Neuronal stem cell (in vitro differentiated cells): ENCODE measurements at regions not wholly inside any gene's neighbourhood (a gene's known extent, or its start where the extent isn't known, plus 50 kb on each side); places are given as distances from the start of the nearest gene placed in this dataset.

Experiments
- DNase-seq: peaks from one replicate; pipeline ENCODE4 v3.0.0-alpha.2; 2013; ENCODE audit warnings: low spot score
- H2AFZ ChIP-seq: one replicate; pipeline ENCODE4 v1.6.1; 2013; ENCODE audit warnings: mild to moderate bottlenecking, low read length, inconsistent platforms
- H2AK5ac ChIP-seq: 2 replicates; pipeline ENCODE4 v1.6.1; 2013; ENCODE audit warnings: low read depth, mild to moderate bottlenecking, inconsistent platforms, low read length, moderate library complexity, mixed read lengths
- H2BK120ac ChIP-seq: 2 replicates; pipeline ENCODE4 v1.6.1; 2013; ENCODE audit warnings: low read depth, mild to moderate bottlenecking, inconsistent platforms, low read length, moderate library complexity, mixed read lengths
- H2BK12ac ChIP-seq: one replicate; pipeline ENCODE4 v1.6.1; 2013; ENCODE audit warnings: low read length, inconsistent platforms
- H2BK15ac ChIP-seq: 2 replicates; pipeline ENCODE4 v1.6.1; 2013; ENCODE audit warnings: mild to moderate bottlenecking, low read length, inconsistent platforms, mixed read lengths
- H2BK5ac ChIP-seq: one replicate; pipeline ENCODE4 v1.6.1; 2013; ENCODE audit warnings: inconsistent platforms, mild to moderate bottlenecking, low read length, moderate library complexity
- H3K14ac ChIP-seq: one replicate; pipeline ENCODE4 v1.6.1; 2013; ENCODE audit warnings: low read length, inconsistent platforms
- H3K18ac ChIP-seq: 2 replicates; pipeline ENCODE4 v1.6.1; 2013; ENCODE audit warnings: low read length, inconsistent platforms
- H3K23ac ChIP-seq: 2 replicates; pipeline ENCODE4 v1.6.1; 2013; ENCODE audit warnings: low read depth, mild to moderate bottlenecking, mixed read lengths, low read length, inconsistent platforms; ENCODE audit not compliant: poor library complexity
- H3K27ac ChIP-seq: replicated peaks from 3 replicates; pipeline ENCODE4 v1.5.1; 2013; ENCODE audit warnings: low read length, inconsistent platforms
- H3K27me3 ChIP-seq, 3 experiments: 2 replicates each; pipeline ENCODE4 v1.6.1; 2013; ENCODE audit warnings: low read length in 3 of 3, mild to moderate bottlenecking in 2 of 3, inconsistent platforms in 1 of 3, low read depth in 1 of 3, mixed read lengths in 1 of 3, moderate library complexity in 1 of 3; ENCODE audit not compliant: control insufficient read depth in 3 of 3, insufficient read depth in 3 of 3
- H3K36me3 ChIP-seq, 2 donors: replicated peaks in 1 of 2; 2 replicates each; pipeline ENCODE4 v1.6.1; 2013; ENCODE audit warnings: low read length in 2 of 2; ENCODE audit not compliant: control insufficient read depth in 2 of 2, insufficient read depth in 2 of 2
- H3K4ac ChIP-seq: 2 replicates; pipeline ENCODE4 v1.6.1; 2013; ENCODE audit warnings: inconsistent platforms, mild to moderate bottlenecking, low read length, moderate library complexity
- H3K4me1 ChIP-seq, 2 donors: 1 replicate in 1 of 2; 2 replicates in 1 of 2; pipeline ENCODE4 v1.6.1; 2013; ENCODE audit warnings: low read length in 2 of 2, low read depth in 1 of 2; ENCODE audit not compliant: control insufficient read depth in 2 of 2, insufficient read depth in 1 of 2
- H3K4me2 ChIP-seq: one replicate; pipeline ENCODE4 v1.6.1; 2013; ENCODE audit warnings: mild to moderate bottlenecking, low read length, inconsistent platforms; ENCODE audit not compliant: insufficient read depth, poor library complexity, severe bottlenecking
- H3K4me3 ChIP-seq, 2 donors: 2 replicates each; pipeline ENCODE4 v1.5.1; 2013; ENCODE audit warnings: low read length in 2 of 2, mild to moderate bottlenecking in 2 of 2, inconsistent platforms in 1 of 2, moderate library complexity in 1 of 2
- H3K79me1 ChIP-seq: one replicate; pipeline ENCODE4 v1.6.1; 2013; ENCODE audit warnings: low read depth, mild to moderate bottlenecking, inconsistent platforms, low read length, moderate library complexity
- H3K9ac ChIP-seq: one replicate; pipeline ENCODE4 v1.6.1; 2013; ENCODE audit warnings: mild to moderate bottlenecking, low read depth, low read length, inconsistent platforms; ENCODE audit not compliant: poor library complexity
- H3K9me3 ChIP-seq, 2 donors: replicated peaks in 1 of 2; 2 replicates each; pipeline versions ENCODE3 to v1.6.1; 2013; ENCODE audit warnings: low read length in 2 of 2, mild to moderate bottlenecking in 2 of 2, inconsistent platforms in 1 of 2, low read depth in 1 of 2, mixed read lengths in 1 of 2, moderate library complexity in 1 of 2; ENCODE audit not compliant: control insufficient read depth in 2 of 2, insufficient read depth in 1 of 2
- H4K8ac ChIP-seq: one replicate; pipeline ENCODE4 v1.6.1; 2013; ENCODE audit warnings: low read depth, mild to moderate bottlenecking, inconsistent platforms, low read length, moderate library complexity
- H4K91ac ChIP-seq: one replicate; pipeline ENCODE4 v1.6.1; 2013; ENCODE audit warnings: low read length, low read depth, mild to moderate bottlenecking, inconsistent platforms; ENCODE audit not compliant: poor library complexity
- WGBS, 2 donors: extraction: QIAGEN DNeasy Blood & Tissue Kit; methylation state at CpG; one replicate each; pipeline ENCODE4 v1.1.7; 2013; ENCODE audit warnings: missing lambda C conversion rate in 2 of 2, mixed read lengths in 1 of 2; ENCODE audit not compliant: insufficient read length in 2 of 2, insufficient replicate concordance in 1 of 2; ENCODE audit errors: extremely low coverage in 2 of 2; 5-methylcytosine and 5-hydroxymethylcytosine counted together

- H3K23ac ChIP-seq: no peak overlapping the region
- peaks cover 0 to 3% of the 10 kb centered on the region in 2 donors for H3K9me3 ChIP-seq
- no peaks in the 10 kb centered on the region for H3K79me1 ChIP-seq
- no peak overlapping the region for H3K27ac ChIP-seq
- H3K18ac ChIP-seq: no peak overlapping the region
- no peak overlapping the region for H3K14ac ChIP-seq
- H4K91ac ChIP-seq: no peak overlapping the region
- H4K8ac ChIP-seq: no peak overlapping the region
- no peak for DNase-seq
- no CpG with 5 or more reads among the region's 4 CpGs for WGBS, 2 donors
- no peak overlapping the region for H2BK5ac ChIP-seq
- no peaks in the 10 kb centered on the region for H3K36me3 ChIP-seq
- no peaks in the 10 kb centered on the region for H3K27me3 ChIP-seq
- H2BK120ac ChIP-seq: peak overlapping the region; percentile 4
- no peak overlapping the region for H3K9ac ChIP-seq
- H2BK12ac ChIP-seq: no peak overlapping the region
- no peak overlapping the region for H2BK15ac ChIP-seq
- H3K4me3 ChIP-seq: no peak overlapping the region
- no peak overlapping the region for H3K4me2 ChIP-seq
- H2AFZ ChIP-seq: no peak overlapping the region
- no peak overlapping the region for H3K4ac ChIP-seq
- H3K4me1 ChIP-seq: peaks cover 0 to 17% of the 10 kb centered on the region in 2 donors
- no peak overlapping the region for H2AK5ac ChIP-seq
These were observed 53.3 kb upstream of the CXCR4 start for GRCh38 chr2:136171223-136171622.

- H3K4ac ChIP-seq: no peak overlapping the region
- no peaks in the 10 kb centered on the region for H3K36me3 ChIP-seq
- no peak overlapping the region for H2BK120ac ChIP-seq
- no peaks in the 10 kb centered on the region for H3K79me1 ChIP-seq
- peak overlapping the region; percentile 12 for H2AFZ ChIP-seq
- no peak overlapping the region for H3K4me3 ChIP-seq
- peaks cover 0 to 23% of the 10 kb centered on the region in 2 donors for H3K4me1 ChIP-seq
- H3K14ac ChIP-seq: no peak overlapping the region
- peak overlapping the region; percentile 0 for H3K27ac ChIP-seq
- no peak overlapping the region for H2BK5ac ChIP-seq
- no peak overlapping the region for H2BK12ac ChIP-seq
- no peak overlapping the region for H2AK5ac ChIP-seq
- peaks cover 0 to 1% of the 10 kb centered on the region in 2 donors for H3K9me3 ChIP-seq
- no peak overlapping the region for H3K9ac ChIP-seq
- no peaks in the 10 kb centered on the region for H3K27me3 ChIP-seq
- no peak overlapping the region for H3K23ac ChIP-seq
- no peak overlapping the region for H4K8ac ChIP-seq
- no peak overlapping the region for H3K18ac ChIP-seq
- no peak overlapping the region for H4K91ac ChIP-seq
- WGBS, 2 donors: no CpG with 5 or more reads among the region's 5 CpGs
- H2BK15ac ChIP-seq: no peak overlapping the region
- H3K4me2 ChIP-seq: no peak overlapping the region
- peak; percentile 21 for DNase-seq
These were observed 50.8 kb upstream of the CXCR4 start for GRCh38 chr2:136168720-136169119.

DNA sequence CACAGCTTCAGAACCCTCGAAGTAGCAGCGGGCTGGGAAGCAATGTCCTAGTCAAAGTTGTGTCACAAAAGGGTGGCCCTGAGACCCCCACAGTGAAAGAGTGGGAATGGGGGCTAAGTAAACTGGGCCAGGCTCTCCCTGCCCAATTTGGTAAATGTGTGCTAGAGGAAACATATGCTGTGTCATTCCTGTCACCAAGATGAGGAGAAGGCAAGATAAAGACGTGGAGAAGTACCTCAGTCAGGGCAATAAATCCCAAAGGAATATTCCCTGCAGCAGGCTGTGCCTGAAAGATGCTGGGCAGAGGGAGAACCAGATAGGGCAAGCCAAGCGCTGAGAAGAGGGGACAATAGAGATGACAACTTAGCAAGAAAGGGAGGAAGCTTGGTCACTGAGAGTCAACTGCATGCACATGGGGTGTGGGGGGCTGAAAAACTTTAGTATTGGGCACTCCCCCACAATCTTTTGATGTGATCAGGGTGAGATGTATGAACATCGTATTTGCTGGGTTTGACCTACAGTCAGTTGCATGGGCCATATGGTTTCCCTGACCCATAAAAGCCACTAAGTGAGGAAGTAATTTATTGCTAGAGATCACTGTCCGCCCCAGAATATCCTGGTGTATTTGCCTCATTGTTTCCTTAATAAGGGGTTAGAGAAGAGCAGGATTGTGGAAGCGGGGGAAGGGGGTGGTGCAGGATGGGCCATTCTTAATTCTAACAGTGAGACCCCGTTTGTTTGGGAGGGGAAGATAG lies 49.9 kb upstream of the CXCR4 start:
- Histone ChIP-seq H3K14ac (no peak overlapping the region), H2BK15ac (no peak overlapping the region), H2BK5ac (no peak overlapping the region), H2BK120ac (no peak overlapping the region), H4K8ac (no peak overlapping the region), H3K9ac (no peak overlapping the region), H3K4ac (no peak overlapping the region), H3K4me3 (no peak overlapping the region), H2AK5ac (no peak overlapping the region), H3K9me3 (no peaks in the 10 kb centered on the region), H3K23ac (no peak overlapping the region), H4K91ac (no peak overlapping the region), H3K27ac (peak overlapping the region; percentile 0), H2BK12ac (no peak overlapping the region), H3K27me3 (no peaks in the 10 kb centered on the region), H2AFZ (no peak overlapping the region), H3K36me3 (no peaks in the 10 kb centered on the region), H3K4me2 (no peak overlapping the region), H3K79me1 (no peaks in the 10 kb centered on the region), H3K18ac (peak overlapping the region; percentile 36), H3K4me1 (peaks cover 0 to 23% of the 10 kb centered on the region in 2 donors)
- DNase-seq: no peak
- no CpG with 5 or more reads among the region's 8 CpGs for WGBS, 2 donors
